Subcutaneous abdominal adipose tissue (tissue), 5 donors: ENCODE measurements at regions not wholly inside any gene's neighbourhood (a gene's known extent, or its start where the extent isn't known, plus 50 kb on each side); places are given as distances from the start of the nearest gene placed in this dataset.

Source experiments
- H3K27ac ChIP-seq: one replicate; pipeline ENCODE4 v1.7.0; 2013; ENCODE audit warnings: low read depth, mild to moderate bottlenecking, inconsistent platforms, low read length, moderate library complexity
- H3K27me3 ChIP-seq, 5 donors: one replicate each; pipeline ENCODE4 v1.7.0; 2013; ENCODE audit warnings: low read length in 5 of 5, inconsistent platforms in 1 of 5; ENCODE audit not compliant: control insufficient read depth in 5 of 5, insufficient read depth in 4 of 5
- H3K36me3 ChIP-seq, 5 donors: one replicate each; pipeline ENCODE4 v1.7.0; 2013; ENCODE audit warnings: low read length in 5 of 5; ENCODE audit not compliant: control insufficient read depth in 5 of 5, insufficient read depth in 5 of 5
- H3K4me1 ChIP-seq, 5 donors: one replicate each; pipeline ENCODE4 v1.7.0; 2013; ENCODE audit warnings: low read length in 5 of 5, mild to moderate bottlenecking in 3 of 5, moderate library complexity in 1 of 5; ENCODE audit not compliant: control insufficient read depth in 5 of 5, insufficient read depth in 5 of 5
- H3K4me3 ChIP-seq, 5 donors: one replicate each; pipeline ENCODE4 v1.7.0; 2013; ENCODE audit warnings: low read length in 5 of 5, low read depth in 1 of 5
- H3K9ac ChIP-seq, 5 donors: one replicate each; pipeline ENCODE4 v1.7.0; 2013; ENCODE audit warnings: low read length in 5 of 5, mild to moderate bottlenecking in 4 of 5, moderate library complexity in 3 of 5
- H3K9me3 ChIP-seq, 5 donors: one replicate each; pipeline ENCODE4 v1.7.0; 2013; ENCODE audit warnings: low read length in 5 of 5; ENCODE audit not compliant: control insufficient read depth in 5 of 5
- donor health status: healthy.
- donor health status: healthy.
- donor health status: healthy.
- donor health status: healthy.
- donor health status: healthy.

DNA sequence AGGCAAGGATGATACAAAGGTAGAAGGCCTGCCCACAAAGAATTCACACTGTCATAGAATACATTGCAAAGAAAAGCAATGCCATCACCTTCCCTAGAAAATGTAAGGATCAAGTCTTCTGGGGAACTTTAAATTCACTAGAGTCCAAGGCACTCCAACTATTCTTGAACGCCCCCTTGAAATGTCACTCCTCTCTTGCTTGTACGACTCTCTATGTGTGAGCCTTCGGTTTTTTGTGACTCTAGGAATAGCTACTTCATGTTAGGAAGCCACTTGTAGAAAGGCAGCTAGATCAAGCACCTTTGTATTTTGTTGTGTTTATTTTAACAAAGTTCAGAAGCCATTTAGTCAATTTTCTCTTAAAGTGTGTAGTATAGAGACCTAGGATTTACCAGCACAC is 159.2 kb upstream of the ARID1B start:
- Histone ChIP-seq H3K27ac (no peak overlapping the region), H3K27me3 (no peaks in the 10 kb centered on the region), H3K9me3 (peaks cover 0 to 10% (median 6%) of the 10 kb centered on the region in 5 donors), H3K4me3 (no peak overlapping the region), H3K9ac (no peak overlapping the region), H3K36me3 (no peaks in the 10 kb centered on the region), H3K4me1 (peaks cover 0 to 19% (median 16%) of the 10 kb centered on the region in 5 donors)

DNA sequence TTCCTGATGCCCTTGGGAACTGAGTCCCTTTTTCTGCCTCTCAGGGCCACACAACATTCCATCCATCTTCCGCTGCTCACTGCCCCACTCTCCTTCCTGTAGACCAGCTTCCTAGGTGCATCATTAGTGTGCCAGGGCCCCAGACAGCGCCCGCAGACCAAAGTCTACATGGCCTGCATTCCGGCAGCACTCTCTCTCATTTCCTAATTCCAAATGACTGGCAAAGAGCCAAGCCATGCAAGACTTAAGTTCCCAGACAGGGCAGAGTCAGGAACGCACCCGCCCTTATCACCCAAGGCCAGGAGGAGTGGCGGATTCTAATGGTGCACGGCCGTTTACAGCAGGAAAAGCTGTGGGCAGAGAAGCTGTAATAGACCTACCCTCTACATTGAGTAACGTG is 159.8 kb upstream of the ARID1B start:
- Histone ChIP-seq H3K9ac (no peak overlapping the region), H3K36me3 (no peaks in the 10 kb centered on the region), H3K27ac (no peak overlapping the region), H3K9me3 (peaks cover 0 to 13% (median 10%) of the 10 kb centered on the region in 5 donors), H3K4me3 (no peak overlapping the region), H3K4me1 (peaks cover 0 to 19% (median 16%) of the 10 kb centered on the region in 5 donors), H3K27me3 (no peaks in the 10 kb centered on the region)

DNA sequence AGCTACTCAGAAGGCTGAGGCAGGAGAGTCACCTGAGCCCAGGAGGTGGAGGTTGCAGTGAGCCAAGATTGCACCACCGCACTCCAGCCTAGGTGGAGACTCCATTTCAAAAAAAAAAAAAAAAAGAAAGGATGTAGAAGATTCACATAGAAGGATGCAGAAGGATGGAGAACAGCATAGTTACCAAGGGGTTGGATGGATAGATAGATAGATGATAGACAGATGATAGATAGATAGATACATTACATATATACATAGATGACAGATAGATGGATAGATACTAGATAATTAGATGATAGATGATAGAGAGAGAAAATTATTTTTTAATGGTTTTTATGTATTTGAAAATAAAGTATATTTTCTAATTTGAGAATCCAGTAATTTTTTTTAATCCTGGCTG is 160.7 kb upstream of the ARID1B start:
- H3K27me3 ChIP-seq: no peaks in the 10 kb centered on the region
- peaks cover 0 to 21% (median 16%) of the 10 kb centered on the region in 5 donors for H3K9me3 ChIP-seq
- H3K27ac ChIP-seq: no peak overlapping the region
- H3K4me3 ChIP-seq: no peak overlapping the region
- no peak overlapping the region for H3K9ac ChIP-seq
- peaks cover 0 to 19% (median 16%) of the 10 kb centered on the region in 5 donors for H3K4me1 ChIP-seq
- no peaks in the 10 kb centered on the region for H3K36me3 ChIP-seq

DNA sequence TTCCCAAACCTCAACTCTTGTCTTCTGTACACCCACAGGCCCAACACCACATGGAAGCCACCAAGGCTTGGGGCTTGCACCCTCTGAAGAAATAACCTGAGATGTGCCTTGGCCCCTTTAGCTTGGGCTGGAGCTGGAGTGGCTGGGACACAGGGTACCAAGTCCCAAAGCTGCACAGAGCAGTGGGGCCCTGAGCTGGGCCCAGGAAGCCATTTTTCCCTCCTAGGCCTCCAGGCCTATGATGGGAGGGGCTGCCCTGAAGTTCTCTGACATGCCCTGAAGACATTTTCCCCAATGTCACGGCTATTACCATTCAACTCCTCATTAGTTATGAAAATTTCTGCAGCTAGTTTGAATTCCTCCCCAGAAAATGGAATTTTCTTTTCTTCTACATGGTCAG is 163.2 kb upstream of the ARID1B start:
- H3K27me3 ChIP-seq: no peaks in the 10 kb centered on the region
- H3K4me1 ChIP-seq: peaks cover 0 to 17% (median 14%) of the 10 kb centered on the region in 5 donors
- no peaks in the 10 kb centered on the region for H3K36me3 ChIP-seq
- no peak overlapping the region for H3K27ac ChIP-seq
- H3K4me3 ChIP-seq: no peak overlapping the region
- H3K9me3 ChIP-seq: peaks cover 0 to 23% (median 16%) of the 10 kb centered on the region in 5 donors
- no peak overlapping the region for H3K9ac ChIP-seq

GRCh38 chr6:156612361-156612760 is 164.8 kb upstream of the ARID1B start:
- Histone ChIP-seq H3K4me1 (peaks cover 0 to 3% (median 2%) of the 10 kb centered on the region in 5 donors), H3K9ac (no peak overlapping the region), H3K4me3 (no peak overlapping the region), H3K27me3 (no peaks in the 10 kb centered on the region), H3K9me3 (peaks cover 0 to 23% (median 16%) of the 10 kb centered on the region in 5 donors), H3K27ac (no peak overlapping the region), H3K36me3 (no peaks in the 10 kb centered on the region)

GRCh38 chr6:156602066-156602385 is 175.2 kb upstream of the ARID1B start:
- H3K27ac ChIP-seq: no peak overlapping the region
- H3K9me3 ChIP-seq: no peaks in the 10 kb centered on the region
- no peak overlapping the region for H3K4me3 ChIP-seq
- no peaks in the 10 kb centered on the region for H3K36me3 ChIP-seq
- peaks cover 0 to 20% (median 10%) of the 10 kb centered on the region in 5 donors for H3K4me1 ChIP-seq
- H3K9ac ChIP-seq: no peak overlapping the region
- no peaks in the 10 kb centered on the region for H3K27me3 ChIP-seq

- H3K36me3 ChIP-seq: no peaks in the 10 kb centered on the region
- H3K27ac ChIP-seq: no peak overlapping the region
- H3K9me3 ChIP-seq: no peaks in the 10 kb centered on the region
- peaks cover 0 to 20% (median 10%) of the 10 kb centered on the region in 5 donors for H3K4me1 ChIP-seq
- no peaks in the 10 kb centered on the region for H3K27me3 ChIP-seq
- H3K4me3 ChIP-seq: no peak overlapping the region
- H3K9ac ChIP-seq: no peak overlapping the region
Measured at GRCh38 chr6:156601152-156602065, 175.8 kb upstream of the ARID1B start.

GRCh38 chr6:156600678-156601077 is 176.5 kb upstream of the ARID1B start:
- H3K9ac ChIP-seq: peak overlapping the region in 1 of 5 donors; percentile 7
- H3K9me3 ChIP-seq: no peaks in the 10 kb centered on the region
- H3K4me3 ChIP-seq: no peak overlapping the region
- H3K27me3 ChIP-seq: no peaks in the 10 kb centered on the region
- H3K4me1 ChIP-seq: peaks cover 0 to 20% (median 10%) of the 10 kb centered on the region in 5 donors
- peak overlapping the region; percentile 21 for H3K27ac ChIP-seq
- H3K36me3 ChIP-seq: no peaks in the 10 kb centered on the region

DNA sequence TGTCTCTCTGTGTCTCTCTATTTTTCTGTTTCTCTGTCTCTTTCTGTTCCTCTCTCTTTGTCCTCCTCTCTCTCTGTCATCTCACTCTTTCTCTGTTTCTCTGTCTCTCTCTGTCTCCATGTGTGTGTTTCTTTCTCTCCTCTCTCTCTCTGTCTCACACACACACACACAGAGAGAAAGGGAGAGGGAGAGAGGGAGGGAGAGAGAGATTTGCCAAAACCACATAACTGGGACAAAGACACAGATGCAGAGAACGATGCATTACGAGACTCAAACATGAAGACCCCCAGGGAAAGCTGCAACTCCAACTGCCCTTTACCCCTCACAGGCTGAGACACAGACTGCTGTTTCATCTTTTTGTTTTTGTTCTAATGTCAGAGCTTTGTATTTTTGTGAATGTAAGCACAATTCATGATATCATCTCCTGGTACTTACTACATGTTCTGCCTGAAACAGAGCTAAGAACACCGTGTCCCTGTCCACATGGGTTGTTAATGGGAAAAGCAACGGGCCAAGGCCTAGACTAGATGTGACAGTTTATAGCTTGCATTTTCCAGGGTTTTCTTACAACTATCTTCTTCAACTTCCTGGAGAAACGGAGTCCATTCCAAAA is 177.1 kb upstream of the ARID1B start:
- Histone ChIP-seq H3K4me3 (no peak overlapping the region), H3K27ac (peak overlapping the region; percentile 21), H3K9me3 (no peaks in the 10 kb centered on the region), H3K36me3 (no peaks in the 10 kb centered on the region), H3K27me3 (no peaks in the 10 kb centered on the region), H3K4me1 (peaks cover 0 to 20% (median 10%) of the 10 kb centered on the region in 5 donors), H3K9ac (peak overlapping the region in 1 of 5 donors; percentile 7)

DNA sequence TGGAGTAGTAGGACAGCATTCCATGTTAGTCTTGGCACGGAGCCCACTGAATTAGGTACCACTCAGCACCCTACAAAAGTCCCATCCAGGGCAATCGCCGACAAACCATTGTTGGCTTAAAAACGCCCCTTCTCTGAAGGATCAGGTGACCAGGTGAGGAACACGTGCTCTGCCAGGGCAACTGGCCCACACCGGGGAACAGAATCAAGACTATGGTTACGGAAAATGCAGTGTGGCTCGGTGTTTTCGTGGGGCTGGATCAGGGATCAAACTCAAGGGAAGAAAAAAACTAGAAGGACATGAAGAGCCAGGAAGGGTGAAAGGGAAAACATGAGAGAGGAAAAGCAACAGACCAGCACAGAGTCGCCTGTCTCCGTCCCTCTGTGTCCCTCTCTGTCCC is 177.8 kb upstream of the ARID1B start:
- Histone ChIP-seq H3K27ac (no peak overlapping the region), H3K9me3 (no peaks in the 10 kb centered on the region), H3K9ac (no peak overlapping the region), H3K4me1 (peaks cover 0 to 20% (median 10%) of the 10 kb centered on the region in 5 donors), H3K36me3 (no peaks in the 10 kb centered on the region), H3K4me3 (no peak overlapping the region), H3K27me3 (no peaks in the 10 kb centered on the region)
